ENCODE measurements at regions not wholly inside any gene's neighbourhood (a gene's known extent, or its start where the extent isn't known, plus 50 kb on each side); places are given as distances from the start of the nearest gene placed in this dataset.

- TF ChIP-seq CTCF (conservative IDR thresholded peaks at IDR 0.05; ENCODE audit: low read depth, low read length) (no peak), EZH2 (IDR thresholded peaks at IDR 0.05; ENCODE audit: low read length, unreplicated experiment) (no peak), EZH2phosphoT487 (IDR thresholded peaks at IDR 0.05; ENCODE audit: borderline replicate concordance, low read length) (no peak)
These were observed 935.2 kb downstream of the PCDH7 start for GRCh38 chr4:31655328-31655727.
